GM10266 (cell line): ENCODE measurements at regions not wholly inside any gene's neighbourhood (a gene's known extent, or its start where the extent isn't known, plus 50 kb on each side); places are given as distances from the start of the nearest gene placed in this dataset.

Experiments
- DNase-seq: peaks from one replicate; pipeline ENCODE4 v3.0.0; 2012; ENCODE audit errors: extremely low spot score
- TF ChIP-seq, protein P1 (sequence below): IDR thresholded peaks from 2 replicates; pipeline ENCODE4 v1.5.1; 2012; ENCODE audit warnings: mild to moderate bottlenecking, low read depth; ENCODE audit not compliant: control insufficient read depth, insufficient read depth; ENCODE audit errors: missing control alignments

GRCh38 chr4:37095925-37096324 is 148.6 kb upstream of the NWD2 start:
- no peak for DNase-seq
- TF ChIP-seq, protein P1, sequence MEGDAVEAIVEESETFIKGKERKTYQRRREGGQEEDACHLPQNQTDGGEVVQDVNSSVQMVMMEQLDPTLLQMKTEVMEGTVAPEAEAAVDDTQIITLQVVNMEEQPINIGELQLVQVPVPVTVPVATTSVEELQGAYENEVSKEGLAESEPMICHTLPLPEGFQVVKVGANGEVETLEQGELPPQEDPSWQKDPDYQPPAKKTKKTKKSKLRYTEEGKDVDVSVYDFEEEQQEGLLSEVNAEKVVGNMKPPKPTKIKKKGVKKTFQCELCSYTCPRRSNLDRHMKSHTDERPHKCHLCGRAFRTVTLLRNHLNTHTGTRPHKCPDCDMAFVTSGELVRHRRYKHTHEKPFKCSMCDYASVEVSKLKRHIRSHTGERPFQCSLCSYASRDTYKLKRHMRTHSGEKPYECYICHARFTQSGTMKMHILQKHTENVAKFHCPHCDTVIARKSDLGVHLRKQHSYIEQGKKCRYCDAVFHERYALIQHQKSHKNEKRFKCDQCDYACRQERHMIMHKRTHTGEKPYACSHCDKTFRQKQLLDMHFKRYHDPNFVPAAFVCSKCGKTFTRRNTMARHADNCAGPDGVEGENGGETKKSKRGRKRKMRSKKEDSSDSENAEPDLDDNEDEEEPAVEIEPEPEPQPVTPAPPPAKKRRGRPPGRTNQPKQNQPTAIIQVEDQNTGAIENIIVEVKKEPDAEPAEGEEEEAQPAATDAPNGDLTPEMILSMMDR, result no peak

DNA sequence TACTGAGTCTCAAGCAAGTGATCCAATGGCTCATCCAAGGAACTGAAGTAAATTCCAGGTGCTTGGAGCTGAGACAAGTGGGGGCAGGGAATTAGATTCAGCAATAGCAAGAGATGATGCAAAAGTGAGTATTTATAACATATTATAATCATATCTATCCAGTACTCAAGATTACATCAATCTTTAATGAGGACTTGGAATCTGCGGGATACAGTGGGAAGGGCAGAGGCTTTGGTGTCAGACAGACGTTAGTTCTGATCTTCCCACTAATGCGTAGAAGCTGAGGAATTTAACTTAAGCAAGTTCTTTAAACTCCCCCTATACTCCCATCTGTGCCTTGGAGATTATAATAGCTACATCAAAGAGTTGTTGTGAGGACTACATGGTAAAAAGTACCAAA is 143.4 kb upstream of the NWD2 start:
- no peak for DNase-seq
- TF ChIP-seq, protein P1, result no peak

DNA sequence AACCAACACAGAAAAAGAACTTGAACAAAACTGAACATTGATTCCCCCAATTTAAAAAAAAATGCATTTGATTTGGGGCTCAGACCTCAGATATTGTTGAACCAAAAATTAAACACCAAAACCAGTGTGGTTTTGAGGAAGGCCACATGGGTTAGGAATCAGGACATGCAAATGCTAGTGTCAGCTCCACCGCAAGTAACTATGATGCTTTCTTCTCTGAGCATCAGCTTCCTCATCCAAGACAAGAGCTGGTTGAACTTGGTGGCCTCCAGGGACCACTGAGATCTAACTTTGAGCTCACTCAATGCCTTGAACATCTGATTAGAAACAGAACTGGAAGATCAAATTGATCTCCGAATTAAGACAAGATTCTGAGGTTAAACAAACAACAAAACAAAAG is 142.9 kb upstream of the NWD2 start:
- DNase-seq, result no peak

DNA sequence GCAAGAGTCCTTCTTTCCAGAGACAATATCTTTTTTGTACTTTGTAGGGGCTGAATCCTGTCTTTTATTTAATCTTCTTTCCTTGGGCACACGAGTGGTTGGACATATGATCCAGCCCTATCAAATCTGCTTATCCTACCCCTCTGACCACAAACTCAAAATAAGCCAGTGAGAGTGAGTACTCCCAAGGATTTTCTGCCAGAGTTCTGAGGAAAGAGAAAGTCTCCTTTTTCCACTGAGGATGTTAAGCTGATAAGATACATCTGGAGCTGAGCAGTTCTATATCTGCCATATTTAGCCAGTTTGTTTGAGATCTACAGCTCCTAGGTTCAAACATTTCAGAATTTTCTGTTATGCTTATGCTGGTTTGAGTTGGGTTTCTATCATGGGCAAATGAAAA is 134.8 kb upstream of the NWD2 start:
- no peak for DNase-seq
- TF ChIP-seq, protein P1, result no peak

More for the DNA sequence above, 142.9 kb upstream of the NWD2 start:
- TF ChIP-seq, protein P1, result no peak

DNA sequence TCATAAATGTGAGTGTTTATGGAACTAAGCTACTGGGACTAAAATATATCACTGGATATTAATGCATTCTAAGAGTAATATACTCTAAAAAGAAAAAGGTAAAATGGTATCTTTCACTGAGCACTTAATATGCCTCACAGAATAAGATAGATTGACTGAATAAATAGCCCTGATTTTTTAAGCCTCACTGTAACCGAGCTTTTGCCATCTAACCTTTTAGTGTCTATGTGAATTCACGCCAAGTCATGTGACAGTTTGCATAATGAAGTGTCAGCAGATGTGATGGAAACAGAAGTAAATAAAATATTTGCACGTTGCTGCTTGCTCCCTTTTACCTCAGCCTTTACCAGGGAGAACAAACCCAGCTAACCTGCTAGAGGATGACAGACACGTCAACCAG is 119.7 kb upstream of the NWD2 start:
- TF ChIP-seq, protein P1, result no peak
- DNase-seq, result no peak

GRCh38 chr4:37126051-37126450 is 118.5 kb upstream of the NWD2 start:
- TF ChIP-seq, protein P1, result no peak
- DNase-seq, result no peak

DNA sequence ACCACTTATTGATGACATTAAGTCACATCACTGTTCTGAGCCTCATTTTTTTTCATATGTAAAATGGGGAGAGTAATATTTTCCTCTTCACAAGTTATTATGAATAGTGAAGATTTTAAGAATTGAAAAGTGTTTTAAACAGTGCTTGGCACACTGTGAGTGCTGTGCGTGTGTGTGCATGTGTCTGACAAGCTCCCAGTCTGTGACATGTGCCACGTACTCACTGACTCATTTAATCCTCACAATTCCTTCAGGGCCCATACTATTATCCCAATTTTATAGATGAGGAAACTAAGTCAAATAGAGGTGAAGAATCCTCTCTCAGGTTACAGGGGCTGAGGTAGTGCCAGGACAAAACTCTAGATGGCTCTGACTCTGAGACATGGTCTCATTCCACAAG is 114.1 kb upstream of the NWD2 start:
- TF ChIP-seq, protein P1, result no peak
- no peak for DNase-seq
